ENCODE measurements at regions not wholly inside any gene's neighbourhood (a gene's known extent, or its start where the extent isn't known, plus 50 kb on each side); places are given as distances from the start of the nearest gene placed in this dataset.
"Not testable (repeated sequence)": the region's sequence is repeated elsewhere in the genome, so short reads cannot be mapped to it uniquely, and the experiment has no call there.

DNA sequence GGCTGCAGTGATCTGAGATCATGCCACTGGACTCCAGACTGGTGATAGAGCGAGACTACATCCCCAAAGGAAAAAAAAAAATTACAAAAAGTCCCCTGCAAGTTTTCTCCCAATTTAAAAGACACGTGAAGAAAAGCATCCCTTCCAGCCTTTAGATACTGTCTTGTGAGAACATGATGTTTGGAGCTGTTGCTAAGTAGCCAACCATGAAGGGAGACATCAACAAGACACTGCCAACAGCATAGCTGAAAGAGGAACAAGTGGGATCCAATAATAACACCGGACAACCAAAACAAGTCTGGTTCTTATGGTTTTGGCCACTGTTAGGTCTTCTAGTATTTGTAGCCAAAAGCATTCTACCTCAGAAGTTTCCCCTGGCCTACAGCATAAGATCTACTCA lies 118.9 kb upstream of the CCDC180 start:
- Mint-ChIP-seq H3K4me3 (no peak overlapping the region), H3K9me3 (no peaks in the 10 kb centered on the region), H3K4me1 (peaks cover 3 to 9% of the 10 kb centered on the region in 2 experiments; a peak in 3 of 4 replicates), H3K27ac (peak overlapping the region in 1 of 3 experiments; percentile 29; a peak in 1 of 7 replicates), H3K27me3 (ENCODE audit: low read depth) (no peaks in the 10 kb centered on the region), H3K36me3 (ENCODE audit: insufficient read depth in 1 of 3, low read depth in 3 of 3) (peaks cover 52 to 81% (median 74%) of the 10 kb centered on the region in 3 experiments; a peak in 6 of 7 replicates)
- Histone ChIP-seq H3K9me3 (ENCODE audit: control insufficient read depth, low read depth, low read length) (no peaks in the 10 kb centered on the region), H2BK20ac (ENCODE audit: low read depth, low read length, poor library complexity, severe bottlenecking) (no peak overlapping the region), H2AFZ (ENCODE audit: low read length) (no peak overlapping the region), H3K27ac (ENCODE audit: insufficient read length, low read depth, low read length) (no peak overlapping the region), H3K9ac (ENCODE audit: extremely low read depth, insufficient read length, low read length) (no peak overlapping the region), H3K56ac (ENCODE audit: insufficient read length, low read depth, low read length) (no peak overlapping the region), H2AK5ac (ENCODE audit: insufficient read length, low read length) (no peak overlapping the region), H3K18ac (ENCODE audit: insufficient read length, low read depth, low read length) (no peak overlapping the region), H3K23ac (ENCODE audit: insufficient read length, low read depth, low read length) (no peak overlapping the region), H3K79me1 (ENCODE audit: insufficient read depth, low read depth, low read length, poor library complexity, severe bottlenecking) (no peaks in the 10 kb centered on the region), H3K79me2 (ENCODE audit: insufficient read depth, low read length) (no peaks in the 10 kb centered on the region), H2BK12ac (ENCODE audit: insufficient read length, low read depth, low read length) (no peak overlapping the region), H3K4ac (ENCODE audit: low read depth, low read length) (no peak overlapping the region), H2BK5ac (ENCODE audit: insufficient read length, low read length) (no peak overlapping the region), H4K5ac (ENCODE audit: insufficient read length, low read depth, low read length) (no peak overlapping the region), H3K27me3 (ENCODE audit: insufficient read depth, low read length) (no peaks in the 10 kb centered on the region), H2BK15ac (ENCODE audit: low read depth, low read length) (no peak overlapping the region), H3K23me2 (ENCODE audit: insufficient read length, low read depth, low read length, poor library complexity, severe bottlenecking) (no peaks in the 10 kb centered on the region), H2BK120ac (ENCODE audit: low read depth, low read length, poor library complexity, severe bottlenecking) (no peak overlapping the region), H3K14ac (ENCODE audit: insufficient read depth, low read length) (no peak overlapping the region), H3K4me1 (ENCODE audit: insufficient read depth, low read length) (no peaks in the 10 kb centered on the region), H3K4me2 (ENCODE audit: insufficient read depth, insufficient read length, low read length) (no peak overlapping the region), H4K91ac (ENCODE audit: insufficient read length, low read depth, low read length) (no peak overlapping the region), H3T11ph (ENCODE audit: low read length) (no peak overlapping the region), H4K8ac (replicated peaks; ENCODE audit: insufficient read length, low read depth, low read length) (no peak overlapping the region), H4K20me1 (ENCODE audit: control insufficient read depth, insufficient read depth, insufficient read length) (no peaks in the 10 kb centered on the region)
- no peak for DNase-seq
- no CpG with 5 or more reads among the region's 3 CpGs for WGBS (ENCODE audit: extremely low coverage, insufficient read length, low lambda C conversion rate)
- TF ChIP-seq, protein P1, sequence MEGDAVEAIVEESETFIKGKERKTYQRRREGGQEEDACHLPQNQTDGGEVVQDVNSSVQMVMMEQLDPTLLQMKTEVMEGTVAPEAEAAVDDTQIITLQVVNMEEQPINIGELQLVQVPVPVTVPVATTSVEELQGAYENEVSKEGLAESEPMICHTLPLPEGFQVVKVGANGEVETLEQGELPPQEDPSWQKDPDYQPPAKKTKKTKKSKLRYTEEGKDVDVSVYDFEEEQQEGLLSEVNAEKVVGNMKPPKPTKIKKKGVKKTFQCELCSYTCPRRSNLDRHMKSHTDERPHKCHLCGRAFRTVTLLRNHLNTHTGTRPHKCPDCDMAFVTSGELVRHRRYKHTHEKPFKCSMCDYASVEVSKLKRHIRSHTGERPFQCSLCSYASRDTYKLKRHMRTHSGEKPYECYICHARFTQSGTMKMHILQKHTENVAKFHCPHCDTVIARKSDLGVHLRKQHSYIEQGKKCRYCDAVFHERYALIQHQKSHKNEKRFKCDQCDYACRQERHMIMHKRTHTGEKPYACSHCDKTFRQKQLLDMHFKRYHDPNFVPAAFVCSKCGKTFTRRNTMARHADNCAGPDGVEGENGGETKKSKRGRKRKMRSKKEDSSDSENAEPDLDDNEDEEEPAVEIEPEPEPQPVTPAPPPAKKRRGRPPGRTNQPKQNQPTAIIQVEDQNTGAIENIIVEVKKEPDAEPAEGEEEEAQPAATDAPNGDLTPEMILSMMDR (conservative IDR thresholded peaks at IDR 0.05) = no peak

DNA sequence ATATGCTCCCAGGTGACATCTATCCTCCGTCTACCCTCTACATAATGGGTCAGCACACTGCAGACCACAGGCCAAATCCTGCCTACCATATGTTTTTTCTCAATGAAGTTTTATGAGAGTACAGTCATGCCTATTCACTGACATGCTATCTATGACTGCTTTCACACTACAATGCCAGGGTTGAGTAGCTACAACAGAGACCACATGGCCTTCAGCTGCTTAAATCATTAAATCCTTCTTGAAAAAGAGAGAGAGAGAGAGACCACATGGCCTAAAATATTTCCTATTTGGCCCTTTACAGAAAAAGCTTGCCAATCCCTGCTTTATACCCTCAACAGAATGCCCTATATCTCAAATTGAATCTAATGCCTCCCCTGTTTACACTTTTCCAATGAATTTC lies 119.8 kb upstream of the CCDC180 start:
- not testable (repeated sequence) for H3K27me3 ChIP-seq (ENCODE audit: insufficient read depth, low read length); H4K5ac ChIP-seq (ENCODE audit: insufficient read length, low read depth, low read length); H3K23me2 ChIP-seq (ENCODE audit: insufficient read length, low read depth, low read length, poor library complexity, severe bottlenecking); H3K79me2 ChIP-seq (ENCODE audit: insufficient read depth, low read length); H2BK20ac ChIP-seq (ENCODE audit: low read depth, low read length, poor library complexity, severe bottlenecking); H4K20me1 ChIP-seq (ENCODE audit: control insufficient read depth, insufficient read depth, insufficient read length); H3K9me3 ChIP-seq (ENCODE audit: control insufficient read depth, low read depth, low read length); H3K4me2 ChIP-seq (ENCODE audit: insufficient read depth, insufficient read length, low read length); H3K9me3 Mint-ChIP-seq; H2AK5ac ChIP-seq (ENCODE audit: insufficient read length, low read length); H3K4me1 Mint-ChIP-seq; H3K9ac ChIP-seq (ENCODE audit: extremely low read depth, insufficient read length, low read length); H3K4me1 ChIP-seq (ENCODE audit: insufficient read depth, low read length); H3K79me1 ChIP-seq (ENCODE audit: insufficient read depth, low read depth, low read length, poor library complexity, severe bottlenecking); H3K14ac ChIP-seq (ENCODE audit: insufficient read depth, low read length); H2BK120ac ChIP-seq (ENCODE audit: low read depth, low read length, poor library complexity, severe bottlenecking); H3T11ph ChIP-seq (ENCODE audit: low read length); H3K27ac ChIP-seq (ENCODE audit: insufficient read length, low read depth, low read length); H3K4me3 Mint-ChIP-seq; H3K56ac ChIP-seq (ENCODE audit: insufficient read length, low read depth, low read length); H3K23ac ChIP-seq (ENCODE audit: insufficient read length, low read depth, low read length); H4K8ac ChIP-seq (replicated peaks; ENCODE audit: insufficient read length, low read depth, low read length); DNase-seq; H3K27me3 Mint-ChIP-seq (ENCODE audit: low read depth); H2BK5ac ChIP-seq (ENCODE audit: insufficient read length, low read length); H2BK15ac ChIP-seq (ENCODE audit: low read depth, low read length); H4K91ac ChIP-seq (ENCODE audit: insufficient read length, low read depth, low read length); H2BK12ac ChIP-seq (ENCODE audit: insufficient read length, low read depth, low read length); H2AFZ ChIP-seq (ENCODE audit: low read length); H3K18ac ChIP-seq (ENCODE audit: insufficient read length, low read depth, low read length); H3K4ac ChIP-seq (ENCODE audit: low read depth, low read length)
- H3K36me3 Mint-ChIP-seq (ENCODE audit: insufficient read depth in 1 of 3, low read depth in 3 of 3) = peaks cover 51 to 82% (median 76%) of the 10 kb centered on the region in 3 experiments; a peak in 6 of 7 replicates
- WGBS (ENCODE audit: extremely low coverage, insufficient read length, low lambda C conversion rate) = no CpG with 5 or more reads among the region's 1 CpG
- peak overlapping the region in 1 of 3 experiments; percentile 36; a peak in 2 of 7 replicates for H3K27ac Mint-ChIP-seq

All from H9 (cell line).